ENCODE measurements at regions not wholly inside any gene's neighbourhood (a gene's known extent, or its start where the extent isn't known, plus 50 kb on each side); places are given as distances from the start of the nearest gene placed in this dataset.
"Not testable (repeated sequence)": the region's sequence is repeated elsewhere in the genome, so short reads cannot be mapped to it uniquely, and the experiment has no call there.

GRCh38 chr12:62044450-62045135 is 215.6 kb upstream of the USP15 start:
- Mint-ChIP-seq H3K4me3 (no peak overlapping the region), H3K9me3 (no peaks in the 10 kb centered on the region), H3K27me3 (no peaks in the 10 kb centered on the region), H3K4me1 (ENCODE audit: low read depth) (no peaks in the 10 kb centered on the region), H3K27ac (no peak overlapping the region), H3K36me3 (ENCODE audit: low read depth) (no peaks in the 10 kb centered on the region)
- ChIA-PET CTCF (no interaction called here), POLR2A (no interaction called here)
- intact Hi-C loops (cut with micrococcal nuclease), result no loop called here
- TF ChIP-seq CTCF (IDR thresholded peaks at IDR 0.05), result no peak
- ATAC-seq (no peak), DNase-seq (no peak)

GRCh38 chr12:62045211-62045610 is 215.0 kb upstream of the USP15 start:
- intact Hi-C loops (cut with micrococcal nuclease), result no loop called here
- CTCF ChIA-PET, result no interaction called here
- Mint-ChIP-seq H3K9me3 (no peaks in the 10 kb centered on the region), H3K4me3 (no peak overlapping the region), H3K36me3 (ENCODE audit: low read depth) (no peaks in the 10 kb centered on the region), H3K4me1 (ENCODE audit: low read depth) (no peaks in the 10 kb centered on the region), H3K27ac (no peak overlapping the region), H3K27me3 (no peaks in the 10 kb centered on the region)
- ATAC-seq (no peak), DNase-seq (no peak)
- no peak for TF ChIP-seq CTCF (IDR thresholded peaks at IDR 0.05)
- POLR2A ChIA-PET, result no interaction called here

GRCh38 chr12:62050785-62051184 is 209.4 kb upstream of the USP15 start:
- Mint-ChIP-seq H3K9me3 (no peaks in the 10 kb centered on the region), H3K36me3 (ENCODE audit: low read depth) (no peaks in the 10 kb centered on the region), H3K4me1 (ENCODE audit: low read depth) (no peaks in the 10 kb centered on the region), H3K4me3 (no peak overlapping the region), H3K27me3 (no peaks in the 10 kb centered on the region), H3K27ac (no peak overlapping the region)
- ATAC-seq, result no peak
- intact Hi-C loops (cut with micrococcal nuclease), result no loop called here
- TF ChIP-seq CTCF (IDR thresholded peaks at IDR 0.05), result no peak
- ChIA-PET CTCF (no interaction called here), POLR2A (no interaction called here)
- DNase-seq, result no peak

- no peaks in the 10 kb centered on the region for H3K9me3 Mint-ChIP-seq
- H3K36me3 Mint-ChIP-seq (ENCODE audit: low read depth), result no peaks in the 10 kb centered on the region
- no peak for TF ChIP-seq CTCF (IDR thresholded peaks at IDR 0.05)
- no peaks in the 10 kb centered on the region for H3K27me3 Mint-ChIP-seq
- no peak overlapping the region for H3K27ac Mint-ChIP-seq
- ATAC-seq (no peak), DNase-seq (no peak)
- intact Hi-C loops (cut with micrococcal nuclease), result no loop called here
- H3K4me1 Mint-ChIP-seq (ENCODE audit: low read depth), result no peaks in the 10 kb centered on the region
- no peak overlapping the region for H3K4me3 Mint-ChIP-seq
- POLR2A ChIA-PET, result no interaction called here
- CTCF ChIA-PET, result interaction anchor here (1.8 kb wide), 1 partner anchor 9 kb away, joined by 6 read pairs; no protein-coding TSS in a partner anchor
Observed at GRCh38 chr12:62069976-62070375, 190.2 kb upstream of the USP15 start.

GRCh38 chr12:62073236-62073635 is 187.0 kb upstream of the USP15 start:
- intact Hi-C loops (cut with micrococcal nuclease); DNase-seq; H3K9me3 Mint-ChIP-seq; H3K4me1 Mint-ChIP-seq (ENCODE audit: low read depth); H3K4me3 Mint-ChIP-seq; H3K27me3 Mint-ChIP-seq; ATAC-seq; POLR2A ChIA-PET; H3K36me3 Mint-ChIP-seq (ENCODE audit: low read depth); CTCF ChIA-PET; H3K27ac Mint-ChIP-seq: not testable (repeated sequence)
